Caki2 (cell line): ENCODE measurements at regions not wholly inside any gene's neighbourhood (a gene's known extent, or its start where the extent isn't known, plus 50 kb on each side); places are given as distances from the start of the nearest gene placed in this dataset.
"Not testable (repeated sequence)": the region's sequence is repeated elsewhere in the genome, so short reads cannot be mapped to it uniquely, and the experiment has no call there.

Experiments
- DNase-seq: peaks from one replicate; pipeline ENCODE4 v3.0.0-alpha.2; 2015; ENCODE audit warnings: low read depth
- in situ Hi-C: cut with HindIII; loops from 2 replicates; pipeline ENCODE4 v1.10.0; 2016; ENCODE audit warnings: low sequenced_read_pairs, low pct_unique_long_range_greater_than_20kb, mixed read lengths

GRCh38 chr11:134502153-134502550 lies 90.1 kb upstream of the B3GAT1 start:
- in situ Hi-C loops = no loop called here

GRCh38 chr11:134501406-134502152 lies 89.5 kb upstream of the B3GAT1 start:
- in situ Hi-C loops = no loop called here
- no peak for DNase-seq

More at GRCh38 chr11:134502153-134502550, 90.1 kb upstream of the B3GAT1 start:
- no peak for DNase-seq

- DNase-seq = no peak
- in situ Hi-C loops = no loop called here
Measured at GRCh38 chr11:134500621-134501020, 88.6 kb upstream of the B3GAT1 start.

- DNase-seq = no peak
- in situ Hi-C loops = no loop called here
Measured at GRCh38 chr11:134499990-134500389, 87.9 kb upstream of the B3GAT1 start.

- in situ Hi-C loops = no loop called here
- no peak for DNase-seq
Measured at GRCh38 chr11:134498326-134499139, 86.5 kb upstream of the B3GAT1 start.

GRCh38 chr11:134497586-134497985 lies 85.5 kb upstream of the B3GAT1 start:
- no peak for DNase-seq
- in situ Hi-C loops = no loop called here

- in situ Hi-C loops, DNase-seq: not testable (repeated sequence)
Measured at GRCh38 chr11:134496058-134496457, 84.0 kb upstream of the B3GAT1 start.

- in situ Hi-C loops, DNase-seq: not testable (repeated sequence)
Measured at GRCh38 chr11:134494395-134494794, 82.4 kb upstream of the B3GAT1 start.

GRCh38 chr11:134492411-134492810 lies 80.4 kb upstream of the B3GAT1 start:
- in situ Hi-C loops, DNase-seq: not testable (repeated sequence)

- in situ Hi-C loops = no loop called here
- no peak for DNase-seq
Measured at GRCh38 chr11:134489728-134490127, 77.7 kb upstream of the B3GAT1 start.

GRCh38 chr11:134488913-134489312 lies 76.9 kb upstream of the B3GAT1 start:
- no peak for DNase-seq
- in situ Hi-C loops = no loop called here

GRCh38 chr11:134488512-134488911 lies 76.5 kb upstream of the B3GAT1 start:
- no peak for DNase-seq
- in situ Hi-C loops = no loop called here

GRCh38 chr11:134487696-134488095 lies 75.7 kb upstream of the B3GAT1 start:
- no peak for DNase-seq
- in situ Hi-C loops = no loop called here

GRCh38 chr11:134486704-134487103 lies 74.7 kb upstream of the B3GAT1 start:
- in situ Hi-C loops = no loop called here

GRCh38 chr11:134486106-134486505 lies 74.1 kb upstream of the B3GAT1 start:
- DNase-seq = no peak
- in situ Hi-C loops = no loop called here

More at GRCh38 chr11:134486704-134487103, 74.7 kb upstream of the B3GAT1 start:
- DNase-seq = no peak

- no peak for DNase-seq
- in situ Hi-C loops = no loop called here
Measured at GRCh38 chr11:134485316-134485715, 73.3 kb upstream of the B3GAT1 start.

GRCh38 chr11:134483857-134484256 lies 71.8 kb upstream of the B3GAT1 start:
- in situ Hi-C loops = no loop called here
- DNase-seq = no peak

GRCh38 chr11:134483291-134483690 lies 71.2 kb upstream of the B3GAT1 start:
- in situ Hi-C loops = no loop called here
- no peak for DNase-seq

- no peak for DNase-seq
- in situ Hi-C loops = no loop called here
Measured at GRCh38 chr11:134482865-134483264, 70.8 kb upstream of the B3GAT1 start.
